Testis (tissue), 2 donors: ENCODE measurements at regions not wholly inside any gene's neighbourhood (a gene's known extent, or its start where the extent isn't known, plus 50 kb on each side); places are given as distances from the start of the nearest gene placed in this dataset.

ENCODE experiments used
- POLR2A ChIP-seq: fragments of 450-650 bp; IDR thresholded peaks from one replicate; pipeline ENCODE4 v1.6.1; 2017; ENCODE audit warnings: antibody characterized with exemption, mild to moderate bottlenecking, moderate library complexity
- TF ChIP-seq, protein P1 (sequence below), 3 experiments: fragments of 450-650 bp in 2 of 3; fragments of 200-600 bp in 1 of 3; sonication (generic) in 1 of 3; IDR thresholded peaks; one replicate each; pipeline ENCODE4 v1.5.1; 2016 to 2019; ENCODE audit warnings: antibody characterized with exemption in 3 of 3, mild to moderate bottlenecking in 2 of 3, moderate library complexity in 1 of 3

DNA sequence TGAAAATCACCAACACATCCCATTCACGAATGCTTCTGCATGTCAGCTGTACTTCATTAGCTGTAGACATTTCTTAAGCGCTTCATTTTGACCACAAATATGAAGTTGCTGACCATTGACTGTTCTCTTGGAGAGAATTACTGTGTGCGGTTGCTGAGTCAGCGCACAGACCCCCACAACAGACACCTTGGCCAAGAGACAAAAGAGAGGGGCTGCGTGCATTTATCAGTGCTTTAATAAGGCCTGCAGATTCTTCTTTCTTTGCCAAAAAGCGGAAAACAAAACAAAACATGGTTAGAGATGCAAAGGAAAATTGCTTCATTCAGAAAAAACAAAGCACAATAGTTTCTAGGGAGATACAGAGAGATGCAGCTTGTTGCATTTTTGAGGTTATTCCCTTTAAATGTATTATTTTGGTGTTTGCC is 174.7 kb downstream of the ACKR3 start:
- TF ChIP-seq, protein P1, sequence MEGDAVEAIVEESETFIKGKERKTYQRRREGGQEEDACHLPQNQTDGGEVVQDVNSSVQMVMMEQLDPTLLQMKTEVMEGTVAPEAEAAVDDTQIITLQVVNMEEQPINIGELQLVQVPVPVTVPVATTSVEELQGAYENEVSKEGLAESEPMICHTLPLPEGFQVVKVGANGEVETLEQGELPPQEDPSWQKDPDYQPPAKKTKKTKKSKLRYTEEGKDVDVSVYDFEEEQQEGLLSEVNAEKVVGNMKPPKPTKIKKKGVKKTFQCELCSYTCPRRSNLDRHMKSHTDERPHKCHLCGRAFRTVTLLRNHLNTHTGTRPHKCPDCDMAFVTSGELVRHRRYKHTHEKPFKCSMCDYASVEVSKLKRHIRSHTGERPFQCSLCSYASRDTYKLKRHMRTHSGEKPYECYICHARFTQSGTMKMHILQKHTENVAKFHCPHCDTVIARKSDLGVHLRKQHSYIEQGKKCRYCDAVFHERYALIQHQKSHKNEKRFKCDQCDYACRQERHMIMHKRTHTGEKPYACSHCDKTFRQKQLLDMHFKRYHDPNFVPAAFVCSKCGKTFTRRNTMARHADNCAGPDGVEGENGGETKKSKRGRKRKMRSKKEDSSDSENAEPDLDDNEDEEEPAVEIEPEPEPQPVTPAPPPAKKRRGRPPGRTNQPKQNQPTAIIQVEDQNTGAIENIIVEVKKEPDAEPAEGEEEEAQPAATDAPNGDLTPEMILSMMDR (IDR thresholded peaks at IDR 0.05) = no peak
- no peak for TF ChIP-seq POLR2A
